ENCODE measurements at regions not wholly inside any gene's neighbourhood (a gene's known extent, or its start where the extent isn't known, plus 50 kb on each side); places are given as distances from the start of the nearest gene placed in this dataset.

DNA sequence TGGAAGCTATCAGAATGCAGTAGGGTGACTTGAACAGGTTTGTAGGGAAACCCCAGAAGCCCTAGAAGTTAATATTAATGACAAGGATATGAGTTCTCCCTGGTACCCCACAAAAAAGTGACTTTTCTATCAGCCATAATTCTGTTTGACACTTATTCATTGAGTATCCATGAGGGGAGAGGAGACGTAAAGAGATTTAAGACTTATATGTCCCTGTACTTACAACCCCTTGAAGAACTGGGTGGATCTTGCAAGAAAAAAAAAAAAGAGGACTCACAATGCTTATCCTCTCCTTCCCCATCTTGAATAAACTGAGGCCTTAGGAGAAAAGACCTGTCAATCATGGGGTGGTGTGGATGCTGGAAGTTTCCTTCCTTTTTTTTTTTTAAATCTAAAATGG is 203.5 kb downstream of the CBLN1 start:
- no peak for FAIRE-seq

DNA sequence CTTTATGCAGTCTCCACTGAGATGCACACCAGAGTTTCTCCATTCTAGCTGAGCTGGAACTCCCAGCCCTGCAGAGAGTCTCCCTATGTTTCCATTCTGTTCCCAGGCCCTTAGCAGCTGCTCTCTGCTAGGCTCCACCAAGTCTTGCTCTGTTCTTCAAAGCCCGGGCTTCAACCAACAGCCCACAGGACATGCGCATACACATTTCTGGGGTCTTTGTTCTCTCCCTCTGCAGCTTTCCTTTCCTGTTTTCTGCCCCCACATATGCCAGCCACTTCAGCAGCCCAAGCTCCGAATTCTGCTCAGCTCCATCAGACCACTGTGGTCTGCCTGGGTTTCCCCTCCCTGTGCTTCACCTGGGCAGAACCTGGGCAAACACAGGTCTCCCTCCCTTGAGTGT is 205.9 kb downstream of the CBLN1 start:
- FAIRE-seq: no peak

DNA sequence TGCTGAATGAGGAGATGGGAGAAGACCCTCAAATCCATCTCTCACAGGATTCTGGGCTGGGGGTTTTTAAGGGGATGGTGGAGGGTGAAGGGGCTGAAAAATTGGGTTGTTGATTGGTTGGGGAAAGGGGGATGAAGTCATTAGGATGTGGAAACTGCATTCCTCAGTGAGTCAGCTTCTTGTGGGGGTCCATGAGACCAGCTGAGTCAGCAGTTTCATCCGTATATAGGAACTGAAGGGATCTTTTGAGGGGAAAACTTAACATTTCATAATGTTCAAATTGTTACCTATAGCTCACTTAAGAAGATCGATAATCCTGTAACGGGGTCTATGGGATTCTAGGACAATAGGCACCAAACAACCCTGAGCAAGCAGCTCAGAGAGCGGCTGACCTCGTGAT is 213.4 kb downstream of the CBLN1 start:
- FAIRE-seq: no peak

DNA sequence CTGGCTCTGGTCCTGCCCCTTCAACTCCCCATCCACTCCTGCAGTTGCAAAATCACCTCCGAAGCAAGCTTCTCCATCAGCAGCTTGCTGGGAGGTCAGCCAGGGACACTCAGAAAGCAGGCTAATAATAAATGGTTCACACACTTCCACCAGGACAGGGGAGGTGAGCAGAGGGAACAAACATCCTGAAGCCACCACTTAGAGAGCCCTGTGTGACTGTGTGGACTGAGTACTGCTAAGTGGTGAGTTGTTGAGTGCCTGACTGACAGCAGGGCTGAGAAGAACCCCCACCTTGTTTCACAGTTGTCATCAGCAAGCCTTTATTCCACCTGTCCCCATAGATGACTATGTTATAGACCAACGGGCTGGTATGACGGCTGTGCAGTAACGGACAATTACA is 213.9 kb downstream of the CBLN1 start:
- no peak for FAIRE-seq

DNA sequence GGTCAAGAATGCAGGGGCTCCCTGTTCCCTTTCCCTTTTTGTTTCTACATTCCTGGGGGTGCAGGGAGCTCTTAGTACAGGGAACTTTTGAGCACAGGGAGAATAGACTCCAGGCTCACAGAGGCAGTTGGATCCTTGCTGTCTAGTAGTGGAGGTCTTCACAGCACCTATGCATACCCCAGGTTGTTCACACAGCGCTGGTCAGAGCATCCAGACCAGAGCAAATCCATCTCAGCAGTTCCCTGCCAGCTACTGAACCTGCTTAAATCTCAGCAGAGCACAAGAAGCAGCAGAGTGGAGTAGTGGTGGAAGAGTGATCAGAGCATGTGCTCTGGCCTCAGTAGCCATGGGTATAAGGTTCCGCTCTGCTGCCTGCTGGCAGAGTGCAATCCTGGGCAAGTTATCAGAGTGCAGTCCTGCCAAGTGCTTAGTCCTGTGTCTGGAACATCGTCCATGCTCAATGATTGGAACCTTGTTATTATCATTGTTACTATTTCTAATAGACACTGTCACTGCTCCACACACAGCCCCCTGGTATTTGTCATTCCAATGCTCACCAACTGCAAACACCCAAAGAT is 220.4 kb downstream of the CBLN1 start:
- no peak for FAIRE-seq

DNA sequence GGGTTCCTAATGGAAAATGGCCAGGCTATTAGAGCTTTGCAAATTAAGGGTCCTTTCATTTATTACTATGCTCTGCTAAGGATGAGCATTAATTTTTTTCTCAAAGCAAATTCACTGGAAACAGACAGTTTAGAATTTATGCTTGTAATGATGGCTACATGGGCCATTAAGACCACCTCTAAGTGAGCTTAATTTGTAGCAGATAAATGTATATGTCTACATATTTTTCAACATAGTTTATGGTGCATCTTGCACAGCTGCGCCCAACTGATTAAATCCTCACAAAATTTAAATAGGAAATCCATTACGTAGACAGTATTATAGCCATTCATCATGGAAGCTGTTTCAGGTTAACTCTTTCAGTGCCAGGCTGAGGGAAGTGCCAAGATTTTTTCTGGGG is 220.9 kb downstream of the CBLN1 start:
- no peak for FAIRE-seq

DNA sequence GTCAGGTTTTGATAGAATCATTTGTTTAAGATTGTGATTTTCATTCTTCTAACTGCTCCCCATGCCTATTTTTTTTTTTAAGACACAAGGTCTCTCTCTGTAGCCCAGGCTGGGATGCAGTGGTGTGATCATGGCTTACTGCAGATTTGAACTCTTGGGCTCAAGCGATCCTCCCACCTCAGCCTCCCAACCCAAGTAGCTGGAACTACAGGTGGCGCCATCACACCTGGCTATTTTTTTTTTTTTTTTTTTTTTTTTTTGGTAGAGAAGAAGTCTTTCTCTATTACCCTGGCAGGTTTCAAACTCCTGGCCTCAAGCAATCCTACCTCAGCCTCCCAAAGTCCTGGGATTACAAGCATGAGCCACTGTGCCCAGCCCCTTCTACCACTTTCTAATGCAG is 223.3 kb downstream of the CBLN1 start:
- FAIRE-seq: no peak

DNA sequence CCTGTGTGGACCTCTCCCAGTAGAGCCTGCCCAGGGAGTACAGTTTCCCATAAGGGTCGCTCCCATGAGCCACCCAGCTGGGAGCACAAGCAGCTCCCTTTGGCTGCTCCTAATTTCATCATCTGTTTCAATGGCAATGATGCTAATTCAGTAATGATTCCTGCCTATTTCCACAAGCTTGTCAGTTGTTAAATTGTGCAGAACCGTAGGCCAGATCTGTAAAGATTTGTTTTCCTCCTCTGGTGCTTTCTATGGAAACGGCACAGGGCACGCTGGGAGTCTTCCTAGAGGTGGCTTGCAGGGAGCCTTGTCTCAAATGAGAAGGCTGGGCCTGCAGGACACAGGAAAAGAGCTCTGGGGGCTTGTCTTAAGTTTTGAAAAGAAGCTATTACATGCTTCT is 223.7 kb downstream of the CBLN1 start:
- no peak for FAIRE-seq

DNA sequence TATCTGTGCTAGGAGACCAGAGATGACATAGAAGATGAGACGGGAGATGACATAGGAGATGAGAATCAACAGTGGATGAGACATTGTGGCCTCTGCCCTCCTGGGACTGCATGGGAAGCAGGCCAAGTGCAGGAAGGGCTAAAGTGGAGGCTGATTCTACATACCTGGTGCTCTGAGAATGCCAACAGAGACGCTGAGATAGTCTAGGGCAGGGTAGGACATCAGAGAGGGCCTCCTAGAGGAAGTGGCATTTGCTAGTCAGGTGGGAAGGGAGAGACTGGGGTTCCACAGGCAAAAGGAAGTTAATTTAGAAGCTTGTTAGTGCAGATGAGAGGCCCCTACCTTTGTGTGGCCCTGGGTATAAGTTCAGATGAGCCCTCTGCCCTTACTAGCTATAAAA is 224.2 kb downstream of the CBLN1 start:
- no peak for FAIRE-seq

DNA sequence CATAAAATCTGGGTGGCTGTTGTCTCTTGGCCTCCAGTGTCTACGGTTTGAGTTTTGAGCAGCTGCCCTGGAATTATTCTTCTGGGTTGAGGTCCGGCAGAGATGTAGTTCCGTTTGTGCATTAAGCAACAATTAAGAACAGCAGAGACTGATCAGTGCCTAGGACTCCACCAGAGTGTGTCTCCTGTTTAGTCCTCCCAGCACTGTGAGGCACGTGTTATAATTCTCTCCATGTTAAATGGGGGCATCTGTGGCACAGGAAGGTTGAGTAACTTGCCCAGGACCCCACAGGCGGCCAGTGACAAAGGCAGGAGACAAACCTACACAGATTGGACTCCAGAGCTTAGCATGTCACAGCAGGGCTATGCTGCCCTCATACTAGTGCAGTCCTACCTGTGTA is 225.1 kb downstream of the CBLN1 start:
- no peak for FAIRE-seq

DNA sequence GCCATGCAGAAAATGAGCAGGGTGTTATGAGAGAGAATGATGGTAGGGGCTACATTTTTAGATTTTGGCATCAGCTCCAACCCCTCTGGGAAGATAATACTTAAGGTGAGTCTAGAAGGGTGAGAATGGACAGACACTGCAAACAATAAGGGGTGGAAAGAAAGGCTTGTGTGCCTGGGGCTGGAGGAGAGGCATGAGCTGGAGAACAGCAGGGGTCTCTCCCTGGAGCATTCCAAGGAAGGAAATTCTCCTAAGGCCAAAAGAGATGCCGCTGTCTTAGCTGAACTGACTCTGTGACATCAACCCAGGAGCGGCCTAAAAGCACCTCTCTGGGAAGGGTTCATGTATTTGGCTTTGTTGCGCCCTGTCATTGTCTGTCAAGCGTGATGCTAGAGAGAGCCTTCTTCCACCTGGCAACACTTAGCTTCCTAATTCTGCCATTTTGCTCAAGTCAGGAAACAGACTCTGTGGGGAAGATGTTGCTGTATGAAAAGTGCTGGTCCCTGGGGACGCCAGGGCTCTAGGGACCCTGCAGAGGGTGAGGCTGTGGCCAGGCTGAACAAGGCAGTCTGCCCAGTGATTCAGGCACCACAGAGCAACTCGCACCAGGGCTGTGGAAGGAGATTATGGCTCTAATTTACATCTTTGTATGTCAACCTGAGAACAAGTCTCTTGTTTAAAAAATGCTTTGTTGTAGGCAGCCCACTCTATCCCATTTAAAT is 225.7 kb downstream of the CBLN1 start:
- FAIRE-seq: no peak

DNA sequence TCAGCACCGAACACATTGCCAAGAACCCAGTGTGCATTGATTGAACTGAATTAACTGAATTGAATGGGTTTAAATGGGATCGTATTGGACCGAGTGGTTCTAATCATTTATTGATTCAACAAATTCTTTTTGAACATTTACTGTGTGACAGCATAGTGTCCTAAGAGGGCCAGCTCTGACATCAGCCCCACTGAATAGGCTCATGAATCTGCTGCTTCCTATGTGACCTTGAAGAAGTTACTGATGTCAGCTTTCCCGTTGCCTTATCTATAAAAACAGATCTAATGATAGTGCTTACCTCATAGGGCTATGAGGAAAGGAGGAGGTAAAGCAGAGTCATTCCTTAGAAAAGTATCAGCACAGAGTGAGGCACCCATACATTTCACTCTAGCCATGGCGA is 226.3 kb downstream of the CBLN1 start:
- no peak for FAIRE-seq

DNA sequence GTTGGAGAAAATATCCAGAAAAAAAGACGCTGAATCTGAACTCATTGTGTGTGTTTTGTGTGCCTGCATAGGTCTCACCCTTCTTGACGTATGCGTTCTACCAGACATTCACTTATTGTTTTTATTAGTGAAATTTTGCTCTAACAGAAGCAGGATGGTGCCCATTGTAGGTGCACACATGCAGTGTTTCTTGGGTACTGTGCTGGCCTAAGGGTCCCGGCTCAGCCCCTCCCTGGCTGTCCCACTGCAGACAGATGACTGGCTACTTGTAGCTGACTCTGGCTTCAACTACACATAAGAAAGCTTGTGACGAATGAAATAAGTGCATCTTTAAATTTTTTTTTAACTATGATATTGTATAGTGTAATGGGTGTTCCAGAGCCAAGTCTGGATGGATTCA is 227.0 kb downstream of the CBLN1 start:
- FAIRE-seq: no peak

DNA sequence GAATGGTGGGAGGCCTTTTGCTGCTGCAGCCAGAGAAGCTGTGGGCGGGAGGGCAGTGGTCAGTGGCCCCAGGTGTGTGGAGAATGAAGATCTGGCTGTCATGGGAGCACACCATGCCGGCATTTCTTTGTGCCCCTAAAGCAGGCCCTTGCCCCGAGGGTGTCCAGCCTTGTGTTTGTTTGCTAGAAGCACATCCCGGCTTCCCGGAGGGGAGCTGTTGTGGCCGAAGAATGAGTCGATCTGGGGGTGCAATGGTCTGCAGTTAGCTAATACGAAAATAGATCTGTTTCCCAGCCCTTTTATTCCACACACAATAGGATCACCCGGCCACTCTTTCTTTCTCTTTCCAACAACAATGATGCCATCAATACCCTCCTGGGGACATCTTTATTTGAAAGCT is 228.8 kb downstream of the CBLN1 start:
- no peak for FAIRE-seq

DNA sequence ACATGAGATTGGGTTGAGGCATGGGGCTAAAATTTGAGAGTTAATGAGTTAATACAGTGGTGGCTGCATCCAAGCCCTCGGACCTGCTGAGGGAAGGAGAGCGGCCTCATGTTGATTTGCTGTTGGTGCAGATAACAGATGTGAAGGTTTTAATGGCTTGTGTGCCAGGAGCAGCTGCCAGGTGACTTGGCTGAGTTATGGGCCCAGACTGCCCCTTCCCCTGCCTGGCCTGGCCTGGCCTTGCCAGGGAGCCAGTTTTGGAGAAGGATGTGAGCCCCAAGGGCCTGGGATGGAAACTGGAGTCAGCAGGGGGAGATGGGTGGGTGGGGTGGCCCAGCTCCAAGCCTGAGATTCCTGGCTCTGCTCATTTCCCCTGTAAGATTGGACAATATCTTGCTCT is 230.1 kb downstream of the CBLN1 start:
- no peak for FAIRE-seq

DNA sequence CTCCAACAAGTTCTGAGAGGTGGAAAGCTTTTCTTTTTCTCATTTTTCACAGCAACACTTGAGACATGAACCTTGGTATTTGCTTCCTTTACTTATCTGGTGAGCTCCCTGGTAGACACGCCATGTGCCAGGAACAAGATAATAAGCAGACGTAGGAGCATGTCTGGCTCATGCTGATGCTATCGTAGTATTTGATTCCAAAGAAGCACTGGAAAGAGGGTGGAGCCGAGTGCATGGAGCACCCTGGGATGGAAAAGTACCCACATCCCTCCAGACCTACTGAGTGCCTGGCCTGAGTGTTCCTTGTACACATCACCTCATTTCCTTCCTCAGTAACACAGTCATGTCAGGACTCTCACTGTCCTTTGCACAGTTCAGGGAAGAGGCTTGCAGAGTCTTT is 231.0 kb downstream of the CBLN1 start:
- no peak for FAIRE-seq

DNA sequence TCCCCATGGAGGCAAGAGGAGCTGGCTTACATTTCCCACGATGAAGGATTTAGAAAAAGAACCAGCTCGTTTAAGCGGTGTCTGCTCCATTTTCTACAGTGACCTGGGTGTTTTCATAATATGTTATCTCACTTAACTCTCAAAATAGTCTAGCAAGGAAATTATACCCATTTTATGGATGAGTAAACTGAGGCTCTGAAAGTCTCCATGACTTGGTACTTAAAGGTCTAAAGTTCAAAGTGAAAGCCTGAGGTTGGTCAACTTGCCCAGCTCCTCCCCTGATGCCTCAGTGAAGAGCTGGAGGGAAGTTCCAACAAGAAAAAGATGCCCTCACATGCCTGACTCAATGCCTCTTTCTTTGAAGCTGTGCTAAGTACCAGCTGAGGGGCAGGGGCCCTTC is 232.0 kb downstream of the CBLN1 start:
- FAIRE-seq: no peak

DNA sequence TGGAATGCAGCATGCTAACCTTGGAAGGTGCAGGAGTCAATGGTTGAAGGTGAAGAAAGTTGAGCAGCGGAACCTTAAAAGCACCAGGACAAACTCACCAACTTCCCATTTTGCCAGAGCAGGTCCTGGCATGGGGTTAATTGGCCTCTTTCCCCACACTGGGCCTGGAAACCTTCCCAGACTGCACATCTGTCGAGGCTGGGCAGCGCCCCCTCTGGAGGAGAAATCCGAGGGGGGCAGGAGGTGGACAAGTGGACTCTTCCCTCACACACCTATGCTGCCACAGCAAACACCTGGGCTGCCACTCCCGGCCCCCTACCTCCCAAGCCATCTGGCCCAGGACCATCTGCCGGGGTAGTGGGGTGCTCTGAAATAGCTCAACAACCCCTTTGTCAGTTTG is 232.4 kb downstream of the CBLN1 start:
- FAIRE-seq: no peak

DNA sequence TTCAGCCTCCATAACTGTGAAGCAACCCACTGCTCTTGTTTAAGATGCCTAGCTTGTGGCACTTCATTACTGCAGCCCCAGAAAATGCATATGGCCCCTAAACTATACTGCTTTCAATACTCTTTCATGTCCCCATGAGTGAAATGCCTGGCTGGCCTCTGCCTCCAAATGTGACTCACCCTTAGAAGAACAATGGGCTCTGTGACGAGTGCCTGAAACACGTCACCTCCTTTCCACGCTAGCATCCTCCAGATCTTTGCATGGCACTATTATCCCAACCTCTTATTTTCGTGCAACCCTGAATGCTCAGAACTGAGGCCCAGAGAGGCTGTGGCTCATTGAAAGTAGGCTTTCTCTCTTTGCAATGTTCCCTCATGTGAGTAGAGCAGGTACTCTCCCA is 233.1 kb downstream of the CBLN1 start:
- no peak for FAIRE-seq

DNA sequence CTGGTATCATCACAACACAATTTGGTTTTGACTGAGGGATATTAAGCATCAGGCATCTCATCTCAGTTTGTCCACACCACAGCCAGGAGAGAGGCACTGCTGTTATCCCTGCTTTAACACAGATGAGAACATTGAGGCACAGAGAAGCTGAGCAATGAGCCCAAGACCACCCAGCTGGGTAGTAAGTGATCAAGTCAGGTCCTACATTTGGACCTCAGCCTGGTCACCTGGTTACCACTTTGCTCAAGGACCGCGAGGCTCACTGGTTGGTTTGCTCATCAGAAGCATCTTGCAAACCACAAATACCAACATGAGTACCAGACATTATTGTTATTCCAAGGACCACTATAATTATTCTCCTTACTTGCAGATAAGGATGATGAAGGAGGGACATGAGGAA is 245.5 kb downstream of the CBLN1 start:
- no peak for FAIRE-seq

DNA sequence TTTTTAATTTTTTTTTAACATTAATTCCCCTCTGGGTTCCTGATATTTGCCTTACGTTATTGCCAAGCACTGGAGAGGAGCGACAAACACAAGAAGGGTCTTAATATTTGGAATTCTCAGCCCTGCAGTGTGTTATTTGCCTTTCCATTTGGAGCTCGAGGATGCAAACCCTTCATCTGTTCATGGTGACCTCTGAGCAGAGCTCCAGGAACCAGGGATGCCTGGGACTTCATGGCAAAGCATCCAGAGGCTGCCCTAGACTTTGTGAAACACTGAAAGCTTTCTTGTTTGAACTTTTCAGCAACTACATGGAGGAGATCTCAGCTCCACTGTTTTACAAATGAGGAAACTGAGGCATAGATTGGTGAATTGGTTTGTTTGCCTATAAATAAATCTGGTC is 254.2 kb downstream of the CBLN1 start:
- FAIRE-seq: no peak

DNA sequence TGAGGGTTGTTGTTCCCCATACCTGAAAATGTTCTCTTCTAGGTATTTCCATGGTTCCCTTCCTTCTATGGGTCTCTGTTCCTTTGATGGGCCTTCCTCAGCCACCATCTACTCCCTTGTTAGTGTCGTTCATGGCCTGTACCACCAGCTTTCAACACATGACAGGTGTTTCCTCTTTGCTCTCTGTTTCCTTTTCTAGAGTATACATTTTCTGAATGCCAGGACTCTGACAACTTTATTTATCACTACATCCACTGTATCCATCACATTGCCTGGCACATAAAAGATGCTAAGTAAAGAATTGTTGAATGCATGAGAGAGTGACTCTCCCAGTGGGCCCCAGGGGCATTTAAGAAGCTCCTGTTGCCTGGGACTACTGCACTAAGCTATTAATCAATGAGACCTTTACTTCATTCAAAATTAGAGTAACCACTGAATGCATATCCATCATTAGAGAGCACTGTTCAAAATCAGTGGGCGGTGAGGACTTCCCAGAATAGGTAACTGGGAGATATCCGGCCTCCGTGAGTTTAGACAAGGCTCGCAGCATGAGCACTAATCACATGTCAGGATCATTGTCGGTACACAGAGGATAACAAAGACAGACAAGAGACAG is 255.0 kb downstream of the CBLN1 start:
- no peak for FAIRE-seq

DNA sequence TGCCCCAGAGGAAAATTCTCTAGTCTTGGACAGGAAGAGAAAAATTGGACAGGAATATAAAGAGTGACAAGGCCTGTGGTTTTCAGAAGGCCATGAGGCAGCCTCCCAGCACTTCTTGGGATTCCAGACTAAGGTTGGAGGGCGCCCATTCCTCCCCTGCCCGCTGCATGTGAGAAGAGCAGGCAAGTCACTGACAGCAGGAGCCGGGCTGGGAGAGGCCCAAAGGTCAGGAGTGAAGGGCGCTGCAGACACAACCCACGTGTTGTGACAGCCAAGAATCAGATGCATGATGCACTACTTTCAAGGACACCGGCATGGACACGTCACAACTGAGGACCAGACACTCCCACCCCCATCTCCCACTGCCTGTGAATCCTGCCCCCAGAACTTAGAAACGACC is 256.7 kb downstream of the CBLN1 start:
- no peak for FAIRE-seq

DNA sequence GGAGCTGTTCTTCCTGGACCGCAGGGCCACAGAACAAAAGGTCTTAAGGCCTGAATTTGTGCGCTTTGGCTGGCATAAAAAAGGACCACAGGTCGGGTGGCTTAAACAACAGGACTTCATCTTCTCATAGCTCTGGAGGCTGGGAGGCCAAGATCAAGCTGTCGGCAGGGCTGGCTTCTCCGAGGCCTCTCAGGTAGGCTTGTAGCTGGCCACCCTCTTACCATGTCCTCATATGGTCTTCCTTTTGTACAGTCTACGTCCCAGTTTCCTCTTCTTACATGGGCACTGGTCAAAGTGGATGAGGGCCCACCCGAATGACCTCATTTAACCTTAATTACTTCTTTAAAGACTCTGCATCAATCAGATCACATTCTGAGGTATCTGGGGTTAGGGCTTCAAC is 257.6 kb downstream of the CBLN1 start:
- FAIRE-seq: no peak

DNA sequence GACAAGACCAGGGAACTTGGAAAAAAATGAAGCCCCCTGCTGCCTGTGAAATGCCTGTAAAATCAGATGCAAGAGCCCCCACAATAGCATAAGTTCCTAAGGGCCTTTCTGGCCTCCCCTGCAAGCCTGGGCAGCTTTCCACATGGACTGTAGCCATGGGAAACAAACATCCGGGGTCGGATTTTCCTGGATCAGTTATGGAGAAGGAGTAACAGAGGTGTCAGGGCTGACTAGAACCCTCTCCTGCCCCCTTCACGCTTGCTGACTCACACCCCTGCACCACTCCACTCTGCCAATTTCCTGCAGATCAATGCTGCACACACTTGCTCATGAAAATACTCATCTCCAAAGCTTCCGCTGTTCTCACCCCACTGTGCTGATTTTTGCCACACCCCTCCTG is 258.6 kb downstream of the CBLN1 start:
- FAIRE-seq: no peak
